ENCODE measurements at regions not wholly inside any gene's neighbourhood (a gene's known extent, or its start where the extent isn't known, plus 50 kb on each side); places are given as distances from the start of the nearest gene placed in this dataset.

DNA sequence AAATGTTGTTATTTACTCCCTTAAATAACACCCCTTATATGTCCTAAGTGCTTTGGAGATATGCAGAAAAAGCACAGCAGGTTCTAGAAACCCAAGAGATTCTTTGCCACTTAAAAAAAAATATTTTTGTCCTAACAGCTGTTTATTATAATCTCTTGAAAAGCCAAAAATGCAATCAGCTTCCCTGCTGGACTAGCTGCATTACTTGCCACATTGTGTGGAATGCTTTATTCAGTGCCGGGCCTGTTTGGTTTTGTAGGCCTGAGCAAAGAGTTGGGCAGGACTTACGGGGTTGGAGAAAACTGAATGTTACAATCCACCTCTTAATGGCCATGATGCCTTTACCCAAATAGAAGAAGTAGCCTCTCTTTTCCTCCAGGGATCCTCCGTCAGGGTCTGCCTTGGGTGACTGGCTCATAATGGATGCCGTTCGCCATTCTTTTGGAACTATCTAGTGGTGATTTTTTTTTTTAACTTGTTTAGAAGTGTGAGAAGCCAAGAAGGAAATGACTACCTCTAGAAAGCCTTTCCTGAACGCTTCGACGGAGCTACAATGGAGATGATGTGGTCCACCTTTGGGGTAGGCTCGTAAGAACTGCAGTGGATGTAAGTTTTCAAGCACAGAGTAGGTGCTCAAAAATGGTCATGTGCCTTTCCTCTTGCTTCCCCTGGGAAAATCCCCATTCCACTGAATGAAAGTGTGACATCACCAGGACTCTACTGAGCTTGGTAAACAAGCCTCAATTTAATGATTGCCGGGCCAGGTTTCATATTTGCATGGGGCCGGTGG lies 241.3 kb upstream of the NCAM1 start (continued):
- no peak for TF ChIP-seq KDM1A (IDR thresholded peaks at IDR 0.05; ENCODE audit: borderline replicate concordance, low read length)

Data from H1 (cell line).